H9 (cell line): ENCODE measurements at regions not wholly inside any gene's neighbourhood (a gene's known extent, or its start where the extent isn't known, plus 50 kb on each side); places are given as distances from the start of the nearest gene placed in this dataset.

ENCODE experiments used
- DNase-seq: peaks from one replicate; pipeline ENCODE4 v3.0.0-alpha.2; 2017
- H2AFZ ChIP-seq: one replicate; pipeline ENCODE4 v1.6.1; 2013; ENCODE audit warnings: mild to moderate bottlenecking, low read length, control low read depth, moderate library complexity
- H2AK5ac ChIP-seq: 2 replicates; pipeline ENCODE4 v1.6.1; 2013; ENCODE audit warnings: low read length, control low read depth, mixed read lengths; ENCODE audit not compliant: insufficient read length
- H2BK120ac ChIP-seq: one replicate; pipeline ENCODE4 v1.6.1; 2013; ENCODE audit warnings: low read depth, mild to moderate bottlenecking, low read length, control low read depth, inconsistent platforms; ENCODE audit not compliant: poor library complexity, severe bottlenecking
- H2BK12ac ChIP-seq: 2 replicates; pipeline ENCODE4 v1.6.1; 2013; ENCODE audit warnings: low read length, control low read depth, mixed read lengths, low read depth; ENCODE audit not compliant: insufficient read length
- H2BK15ac ChIP-seq: 2 replicates; pipeline ENCODE4 v1.6.1; 2013; ENCODE audit warnings: low read depth, low read length, control low read depth
- H2BK20ac ChIP-seq: one replicate; pipeline ENCODE4 v1.6.1; 2013; ENCODE audit warnings: low read depth, mild to moderate bottlenecking, low read length, control low read depth, inconsistent platforms; ENCODE audit not compliant: poor library complexity, severe bottlenecking
- H2BK5ac ChIP-seq: 2 replicates; pipeline ENCODE4 v1.6.1; 2013; ENCODE audit warnings: low read length, control low read depth, mixed read lengths; ENCODE audit not compliant: insufficient read length
- H3K14ac ChIP-seq: 2 replicates; pipeline ENCODE4 v1.6.1; 2013; ENCODE audit warnings: low read length, control low read depth; ENCODE audit not compliant: insufficient read depth
- H3K18ac ChIP-seq: 2 replicates; pipeline ENCODE4 v1.6.1; 2013; ENCODE audit warnings: low read depth, mild to moderate bottlenecking, mixed read lengths, low read length, control low read depth; ENCODE audit not compliant: insufficient read length
- H3K23ac ChIP-seq: 2 replicates; pipeline ENCODE4 v1.6.1; 2013; ENCODE audit warnings: low read length, control low read depth, mixed read lengths, low read depth; ENCODE audit not compliant: insufficient read length
- H3K23me2 ChIP-seq: 2 replicates; pipeline ENCODE4 v1.6.1; 2013; ENCODE audit warnings: low read depth, mild to moderate bottlenecking, mixed read lengths, low read length, control low read depth; ENCODE audit not compliant: insufficient read length, poor library complexity, severe bottlenecking
- H3K27ac ChIP-seq: 2 replicates; pipeline ENCODE4 v1.5.1; 2013; ENCODE audit warnings: low read length, control low read depth, mixed read lengths, low read depth; ENCODE audit not compliant: insufficient read length
- H3K27me3 ChIP-seq: 2 replicates; pipeline ENCODE4 v1.6.1; 2013; ENCODE audit warnings: low read length, control low read depth, inconsistent platforms; ENCODE audit not compliant: insufficient read depth
- H3K4ac ChIP-seq: 2 replicates; pipeline ENCODE4 v1.6.1; 2013; ENCODE audit warnings: low read depth, mild to moderate bottlenecking, control low read depth, inconsistent platforms, low read length, moderate library complexity
- H3K4me1 ChIP-seq: 2 replicates; pipeline ENCODE4 v1.6.1; 2013; ENCODE audit warnings: low read length, control low read depth, inconsistent platforms; ENCODE audit not compliant: insufficient read depth
- H3K4me2 ChIP-seq: 2 replicates; pipeline ENCODE4 v1.6.1; 2013; ENCODE audit warnings: low read length, control low read depth, mixed read lengths; ENCODE audit not compliant: insufficient read length, insufficient read depth
- H3K56ac ChIP-seq: 2 replicates; pipeline ENCODE4 v1.6.1; 2013; ENCODE audit warnings: low read depth, mild to moderate bottlenecking, mixed read lengths, low read length, control low read depth; ENCODE audit not compliant: insufficient read length
- H3K79me1 ChIP-seq: 2 replicates; pipeline ENCODE4 v1.6.1; 2013; ENCODE audit warnings: low read depth, mild to moderate bottlenecking, moderate library complexity, low read length, control low read depth, inconsistent platforms; ENCODE audit not compliant: insufficient read depth, poor library complexity, severe bottlenecking
- H3K79me2 ChIP-seq: 2 replicates; pipeline ENCODE4 v1.6.1; 2013; ENCODE audit warnings: low read length, control low read depth, inconsistent platforms; ENCODE audit not compliant: insufficient read depth
- H3K9ac ChIP-seq: 2 replicates; pipeline ENCODE4 v1.6.1; 2013; ENCODE audit warnings: low read length, control low read depth, mixed read lengths; ENCODE audit not compliant: insufficient read length; ENCODE audit errors: extremely low read depth
- H3K9me3 ChIP-seq: one replicate; pipeline ENCODE4 v1.6.1; 2013; ENCODE audit warnings: low read depth, low read length, inconsistent platforms; ENCODE audit not compliant: control insufficient read depth
- H3T11ph ChIP-seq: one replicate; pipeline ENCODE4 v1.6.1; 2013; ENCODE audit warnings: mild to moderate bottlenecking, low read length, control low read depth, inconsistent platforms
- H4K20me1 ChIP-seq: one replicate; pipeline ENCODE4 v1.6.1; 2013; ENCODE audit not compliant: control insufficient read depth, insufficient read length, insufficient read depth
- H4K5ac ChIP-seq: 2 replicates; pipeline ENCODE4 v1.6.1; 2013; ENCODE audit warnings: low read depth, mild to moderate bottlenecking, mixed read lengths, low read length, control low read depth; ENCODE audit not compliant: insufficient read length
- H4K8ac ChIP-seq: replicated peaks from 2 replicates; pipeline ENCODE4 v1.6.1; 2013; ENCODE audit warnings: low read length, control low read depth, mixed read lengths, low read depth; ENCODE audit not compliant: insufficient read length
- H4K91ac ChIP-seq: 2 replicates; pipeline ENCODE4 v1.6.1; 2013; ENCODE audit warnings: low read depth, mild to moderate bottlenecking, moderate library complexity, mixed read lengths, low read length, control low read depth; ENCODE audit not compliant: insufficient read length
- H3K27ac Mint-ChIP-seq, 3 experiments: 2 replicates in 2 of 3; 3 replicates in 1 of 3; pipeline ENCODE4 v1.8.0; 2020 to 2021; ENCODE audit warnings: mixed read lengths in 3 of 3, mild to moderate bottlenecking in 1 of 3, moderate library complexity in 1 of 3
- H3K27me3 Mint-ChIP-seq: 2 replicates; pipeline ENCODE4 v1.8.0; 2021; ENCODE audit warnings: low read depth, mild to moderate bottlenecking, moderate library complexity, mixed read lengths
- H3K36me3 Mint-ChIP-seq, 3 experiments: 2 replicates in 2 of 3; 3 replicates in 1 of 3; pipeline ENCODE4 v1.8.0; 2020 to 2021; ENCODE audit warnings: low read depth in 3 of 3, mixed read lengths in 3 of 3; ENCODE audit not compliant: insufficient read depth in 1 of 3
- H3K4me1 Mint-ChIP-seq, 2 experiments: 2 replicates each; pipeline ENCODE4 v1.8.0; 2020; ENCODE audit warnings: mixed read lengths in 2 of 2
- H3K4me3 Mint-ChIP-seq, 2 experiments: 2 replicates in 1 of 2; 3 replicates in 1 of 2; pipeline ENCODE4 v1.8.0; 2020 to 2021; ENCODE audit warnings: mild to moderate bottlenecking in 2 of 2, mixed read lengths in 2 of 2, moderate library complexity in 1 of 2
- H3K9me3 Mint-ChIP-seq, 2 experiments: 2 replicates in 1 of 2; 3 replicates in 1 of 2; pipeline ENCODE4 v1.8.0; 2020; ENCODE audit warnings: mild to moderate bottlenecking in 2 of 2, mixed read lengths in 2 of 2, moderate library complexity in 1 of 2
- WGBS: extraction: QIAGEN DNeasy Blood & Tissue Kit; methylation state at CpG from one replicate; pipeline ENCODE4 v1.1.7; 2013; ENCODE audit warnings: missing lambda C conversion rate, low lambda C conversion rate, mixed read lengths; ENCODE audit not compliant: insufficient read length; ENCODE audit errors: extremely low coverage; 5-methylcytosine and 5-hydroxymethylcytosine counted together
- TF ChIP-seq, protein P1 (sequence below): fragments of 200-600 bp; sonication (generic); conservative IDR thresholded peaks from 3 replicates; pipeline ENCODE4 v1.8.0; 2021; ENCODE audit warnings: antibody characterized with exemption, mild to moderate bottlenecking

DNA sequence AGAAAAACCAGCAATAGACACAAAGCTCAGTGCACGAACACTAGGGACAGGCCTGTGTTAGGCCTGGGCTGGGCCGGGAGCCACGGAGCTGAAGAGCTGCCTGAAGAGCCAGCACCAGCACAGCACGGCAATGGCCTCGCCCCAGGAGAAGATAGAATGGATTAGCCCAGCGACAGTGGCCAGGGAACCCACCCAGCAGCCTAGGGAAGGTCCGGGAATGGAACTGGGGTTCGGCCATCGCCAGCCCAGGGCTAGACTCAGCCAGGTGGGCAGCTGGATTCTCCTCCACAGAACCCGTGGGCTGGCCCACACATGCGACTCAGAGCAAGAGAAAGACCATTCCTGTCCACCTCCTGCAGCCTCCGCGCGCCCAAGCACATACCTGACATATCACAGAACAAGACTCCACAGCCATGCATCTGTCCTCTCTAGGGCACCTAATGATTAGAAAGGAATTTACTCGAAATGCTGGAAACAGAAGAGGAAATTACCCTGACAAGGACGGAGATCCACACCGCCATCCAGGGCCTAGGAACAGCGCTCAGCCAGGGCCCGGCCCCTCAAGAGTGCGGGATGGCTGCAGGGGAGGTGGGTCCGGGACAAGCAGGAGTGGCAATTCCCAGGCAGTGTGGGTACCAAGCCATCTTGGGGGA, 82.8 kb downstream of the TMEM18 start:
- Histone ChIP-seq H3K23ac (no peak overlapping the region), H3K14ac (no peak overlapping the region; the same call in 1 of the 2 replicates), H3K27me3 (no peaks in the 10 kb centered on the region), H2AK5ac (no peak overlapping the region), H2AFZ (no peak overlapping the region), H3K27ac (no peak overlapping the region), H3T11ph (no peak overlapping the region), H2BK12ac (no peak overlapping the region), H4K5ac (no peak overlapping the region), H3K4ac (no peak overlapping the region), H3K4me2 (no peak overlapping the region), H2BK15ac (no peak overlapping the region), H3K79me2 (no peaks in the 10 kb centered on the region), H2BK5ac (no peak overlapping the region), H3K9ac (no peak overlapping the region), H2BK20ac (no peak overlapping the region), H3K79me1 (no peaks in the 10 kb centered on the region), H4K20me1 (no peaks in the 10 kb centered on the region), H3K23me2 (no peaks in the 10 kb centered on the region), H3K4me1 (peaks cover 3% of the 10 kb centered on the region; the same call in 1 of the 2 replicates), H3K9me3 (no peaks in the 10 kb centered on the region), H4K91ac (no peak overlapping the region), H2BK120ac (no peak overlapping the region), H4K8ac (no peak overlapping the region), H3K18ac (no peak overlapping the region), H3K56ac (no peak overlapping the region)
- H3K36me3 Mint-ChIP-seq = no peaks in the 10 kb centered on the region; a peak in 1 of 7 replicates
- peaks cover 0 to 7% of the 10 kb centered on the region in 2 experiments; a peak in 3 of 4 replicates for H3K4me1 Mint-ChIP-seq
- no peak overlapping the region for H3K4me3 Mint-ChIP-seq
- WGBS = no CpG with 5 or more reads among the region's 21 CpGs
- TF ChIP-seq, protein P1, sequence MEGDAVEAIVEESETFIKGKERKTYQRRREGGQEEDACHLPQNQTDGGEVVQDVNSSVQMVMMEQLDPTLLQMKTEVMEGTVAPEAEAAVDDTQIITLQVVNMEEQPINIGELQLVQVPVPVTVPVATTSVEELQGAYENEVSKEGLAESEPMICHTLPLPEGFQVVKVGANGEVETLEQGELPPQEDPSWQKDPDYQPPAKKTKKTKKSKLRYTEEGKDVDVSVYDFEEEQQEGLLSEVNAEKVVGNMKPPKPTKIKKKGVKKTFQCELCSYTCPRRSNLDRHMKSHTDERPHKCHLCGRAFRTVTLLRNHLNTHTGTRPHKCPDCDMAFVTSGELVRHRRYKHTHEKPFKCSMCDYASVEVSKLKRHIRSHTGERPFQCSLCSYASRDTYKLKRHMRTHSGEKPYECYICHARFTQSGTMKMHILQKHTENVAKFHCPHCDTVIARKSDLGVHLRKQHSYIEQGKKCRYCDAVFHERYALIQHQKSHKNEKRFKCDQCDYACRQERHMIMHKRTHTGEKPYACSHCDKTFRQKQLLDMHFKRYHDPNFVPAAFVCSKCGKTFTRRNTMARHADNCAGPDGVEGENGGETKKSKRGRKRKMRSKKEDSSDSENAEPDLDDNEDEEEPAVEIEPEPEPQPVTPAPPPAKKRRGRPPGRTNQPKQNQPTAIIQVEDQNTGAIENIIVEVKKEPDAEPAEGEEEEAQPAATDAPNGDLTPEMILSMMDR = no peak
- DNase-seq = no peak
- no peak overlapping the region for H3K27ac Mint-ChIP-seq
- H3K27me3 Mint-ChIP-seq = peaks cover 3% of the 10 kb centered on the region
- peaks cover 0 to 3% of the 10 kb centered on the region in 2 experiments; a peak in 2 of 5 replicates for H3K9me3 Mint-ChIP-seq
